HepG2 (cell line): ENCODE measurements at regions not wholly inside any gene's neighbourhood (a gene's known extent, or its start where the extent isn't known, plus 50 kb on each side); places are given as distances from the start of the nearest gene placed in this dataset.

Source experiments
- AFF4 ChIP-seq: sonication (generic); formaldehyde crosslinking; IDR thresholded peaks from 2 replicates; pipeline ENCODE4 v1.4.0; 2020; ENCODE audit warnings: missing genetic modification reagents
- CBX1 ChIP-seq: IDR thresholded peaks from one replicate; pipeline ENCODE4 v1.6.1; 2016; ENCODE audit warnings: antibody characterized with exemption, low read depth
- SP140L ChIP-seq: sonication (generic); formaldehyde crosslinking; IDR thresholded peaks from 2 replicates; pipeline ENCODE4 v1.4.0; 2020; ENCODE audit warnings: missing genetic modification reagents, borderline replicate concordance
- ZXDC ChIP-seq: sonication (generic); formaldehyde crosslinking; IDR thresholded peaks from 2 replicates; pipeline ENCODE4 v1.5.0; 2020; ENCODE audit warnings: mild to moderate bottlenecking, missing genetic modification reagents
- TF ChIP-seq, protein P1 (sequence below): sonication (generic); formaldehyde crosslinking; IDR thresholded peaks from 2 replicates; pipeline ENCODE4 v1.4.0; 2020; ENCODE audit warnings: missing genetic modification reagents, borderline replicate concordance
- TF ChIP-seq, protein P2 (sequence below): sonication (generic); formaldehyde crosslinking; IDR thresholded peaks from 2 replicates; pipeline ENCODE4 v1.9.0; 2021; ENCODE audit warnings: missing genetic modification reagents, borderline replicate concordance

DNA sequence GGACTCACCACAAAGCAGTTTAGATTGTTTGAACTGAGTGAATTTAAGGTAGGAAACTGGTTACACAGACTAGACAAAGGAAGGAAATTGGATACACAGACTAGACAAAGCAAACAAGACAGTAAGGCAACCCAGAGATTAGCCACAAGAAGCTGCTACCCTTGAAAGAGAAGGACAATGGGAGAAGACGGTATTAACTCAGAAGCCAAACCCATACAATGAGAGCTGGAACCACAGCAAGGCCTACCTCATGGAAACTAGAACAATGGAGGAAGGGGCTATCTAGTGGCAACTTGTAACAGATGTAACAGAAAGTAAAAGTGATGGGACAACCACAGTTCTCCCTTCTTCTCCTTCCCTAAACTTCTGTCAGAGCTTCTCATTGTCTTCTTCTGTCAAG is 410.9 kb upstream of the SPRY2 start (continued):
- TF ChIP-seq, protein P1, sequence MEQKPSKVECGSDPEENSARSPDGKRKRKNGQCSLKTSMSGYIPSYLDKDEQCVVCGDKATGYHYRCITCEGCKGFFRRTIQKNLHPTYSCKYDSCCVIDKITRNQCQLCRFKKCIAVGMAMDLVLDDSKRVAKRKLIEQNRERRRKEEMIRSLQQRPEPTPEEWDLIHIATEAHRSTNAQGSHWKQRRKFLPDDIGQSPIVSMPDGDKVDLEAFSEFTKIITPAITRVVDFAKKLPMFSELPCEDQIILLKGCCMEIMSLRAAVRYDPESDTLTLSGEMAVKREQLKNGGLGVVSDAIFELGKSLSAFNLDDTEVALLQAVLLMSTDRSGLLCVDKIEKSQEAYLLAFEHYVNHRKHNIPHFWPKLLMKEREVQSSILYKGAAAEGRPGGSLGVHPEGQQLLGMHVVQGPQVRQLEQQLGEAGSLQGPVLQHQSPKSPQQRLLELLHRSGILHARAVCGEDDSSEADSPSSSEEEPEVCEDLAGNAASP (CRISPR knock-in tag): no peak
- TF ChIP-seq CBX1 (no peak), ZXDC (CRISPR knock-in tag) (no peak), AFF4 (no peak), SP140L (CRISPR knock-in tag) (no peak)
- TF ChIP-seq, protein P2, sequence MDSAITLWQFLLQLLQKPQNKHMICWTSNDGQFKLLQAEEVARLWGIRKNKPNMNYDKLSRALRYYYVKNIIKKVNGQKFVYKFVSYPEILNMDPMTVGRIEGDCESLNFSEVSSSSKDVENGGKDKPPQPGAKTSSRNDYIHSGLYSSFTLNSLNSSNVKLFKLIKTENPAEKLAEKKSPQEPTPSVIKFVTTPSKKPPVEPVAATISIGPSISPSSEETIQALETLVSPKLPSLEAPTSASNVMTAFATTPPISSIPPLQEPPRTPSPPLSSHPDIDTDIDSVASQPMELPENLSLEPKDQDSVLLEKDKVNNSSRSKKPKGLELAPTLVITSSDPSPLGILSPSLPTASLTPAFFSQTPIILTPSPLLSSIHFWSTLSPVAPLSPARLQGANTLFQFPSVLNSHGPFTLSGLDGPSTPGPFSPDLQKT (CRISPR knock-in tag): no peak
